Cardiac fibroblast (primary cell): ENCODE measurements at regions not wholly inside any gene's neighbourhood (a gene's known extent, or its start where the extent isn't known, plus 50 kb on each side); places are given as distances from the start of the nearest gene placed in this dataset.
"Not testable (repeated sequence)": the region's sequence is repeated elsewhere in the genome, so short reads cannot be mapped to it uniquely, and the experiment has no call there.

Experiments used
- DNase-seq, 2 donors: peaks; one replicate each; pipeline versions ENCODE4 v3.0.0 to v3.0.0-alpha.2; 2010; ENCODE audit warnings: low read depth in 2 of 2
- H3K4me3 ChIP-seq, 2 donors: replicated peaks in 1 of 2; 1 replicate in 1 of 2; 2 replicates in 1 of 2; pipeline ENCODE4 v1.5.1; 2011; ENCODE audit warnings: low read depth in 2 of 2, low read length in 2 of 2, mild to moderate bottlenecking in 2 of 2, moderate library complexity in 1 of 2
- TF ChIP-seq, protein P1 (sequence below): IDR thresholded peaks from one replicate; pipeline ENCODE4 v1.5.1; 2011; ENCODE audit warnings: low read depth, mild to moderate bottlenecking, low read length, inconsistent platforms

DNA sequence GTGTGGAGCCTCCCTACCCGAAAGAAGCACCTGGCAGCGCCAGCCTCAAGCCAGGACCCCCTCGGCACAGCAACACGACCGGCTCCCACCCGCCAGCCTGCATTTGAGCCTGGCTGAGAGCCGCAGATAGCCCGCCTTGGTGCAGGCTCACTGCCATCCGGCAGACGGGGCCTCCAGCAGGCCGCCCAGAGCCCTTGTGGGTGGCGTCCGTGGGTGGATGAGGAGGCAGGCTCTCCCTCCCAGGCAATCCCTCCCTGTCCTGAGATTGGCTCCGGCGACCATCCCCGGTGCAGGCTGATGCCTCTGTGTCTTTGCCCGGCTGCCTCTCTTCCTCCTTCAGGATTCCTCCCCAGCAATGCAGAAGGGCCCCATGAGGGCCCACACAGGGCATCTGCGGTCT is 1527.9 kb downstream of the BRD1 start:
- TF ChIP-seq, protein P1, sequence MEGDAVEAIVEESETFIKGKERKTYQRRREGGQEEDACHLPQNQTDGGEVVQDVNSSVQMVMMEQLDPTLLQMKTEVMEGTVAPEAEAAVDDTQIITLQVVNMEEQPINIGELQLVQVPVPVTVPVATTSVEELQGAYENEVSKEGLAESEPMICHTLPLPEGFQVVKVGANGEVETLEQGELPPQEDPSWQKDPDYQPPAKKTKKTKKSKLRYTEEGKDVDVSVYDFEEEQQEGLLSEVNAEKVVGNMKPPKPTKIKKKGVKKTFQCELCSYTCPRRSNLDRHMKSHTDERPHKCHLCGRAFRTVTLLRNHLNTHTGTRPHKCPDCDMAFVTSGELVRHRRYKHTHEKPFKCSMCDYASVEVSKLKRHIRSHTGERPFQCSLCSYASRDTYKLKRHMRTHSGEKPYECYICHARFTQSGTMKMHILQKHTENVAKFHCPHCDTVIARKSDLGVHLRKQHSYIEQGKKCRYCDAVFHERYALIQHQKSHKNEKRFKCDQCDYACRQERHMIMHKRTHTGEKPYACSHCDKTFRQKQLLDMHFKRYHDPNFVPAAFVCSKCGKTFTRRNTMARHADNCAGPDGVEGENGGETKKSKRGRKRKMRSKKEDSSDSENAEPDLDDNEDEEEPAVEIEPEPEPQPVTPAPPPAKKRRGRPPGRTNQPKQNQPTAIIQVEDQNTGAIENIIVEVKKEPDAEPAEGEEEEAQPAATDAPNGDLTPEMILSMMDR = no peak
- no peak for DNase-seq
- H3K4me3 ChIP-seq = no peak overlapping the region

DNA sequence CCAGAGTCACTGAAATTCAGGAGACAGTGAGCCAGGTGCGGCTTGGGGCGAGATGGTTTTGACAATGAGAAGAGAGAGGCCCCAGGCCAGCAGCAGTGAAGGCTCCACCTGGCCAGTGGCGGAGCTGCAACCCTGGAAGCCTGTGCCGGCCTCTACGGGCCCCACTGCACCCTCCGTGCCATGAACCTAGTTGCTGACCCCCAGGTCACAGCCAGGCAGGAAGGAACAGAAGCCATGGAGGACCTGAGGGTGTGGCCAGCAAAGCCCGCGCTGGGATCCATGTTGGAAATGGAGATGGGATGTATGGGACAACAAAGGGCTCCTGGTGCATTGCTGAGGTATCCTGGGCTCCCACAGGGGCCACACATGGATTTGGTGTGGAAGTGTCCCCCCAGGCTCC is 1528.5 kb downstream of the BRD1 start:
- no peak overlapping the region for H3K4me3 ChIP-seq
- DNase-seq = no peak
- TF ChIP-seq, protein P1 = no peak

DNA sequence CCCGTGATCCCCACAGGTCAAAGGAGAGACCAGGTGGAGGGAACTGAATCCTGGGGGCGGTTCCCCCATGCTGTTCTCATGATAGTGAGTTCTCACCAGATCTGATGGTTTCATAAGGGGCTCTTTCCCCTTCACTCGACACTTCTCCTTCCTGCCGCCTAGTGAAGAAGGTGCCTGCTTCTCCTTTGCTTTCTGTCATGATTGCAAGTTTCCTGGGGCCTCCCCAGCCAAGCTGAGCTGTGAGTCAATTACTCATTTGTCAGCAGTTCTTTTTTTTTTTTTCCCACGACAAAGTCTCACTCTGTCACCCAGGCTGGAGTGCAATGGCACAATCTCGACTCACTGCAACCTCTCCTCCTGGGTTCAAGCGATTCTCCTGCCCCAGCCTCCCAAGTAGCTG is 1530.4 kb downstream of the BRD1 start:
- DNase-seq = no peak
- TF ChIP-seq, protein P1 = no peak
- no peak overlapping the region for H3K4me3 ChIP-seq

DNA sequence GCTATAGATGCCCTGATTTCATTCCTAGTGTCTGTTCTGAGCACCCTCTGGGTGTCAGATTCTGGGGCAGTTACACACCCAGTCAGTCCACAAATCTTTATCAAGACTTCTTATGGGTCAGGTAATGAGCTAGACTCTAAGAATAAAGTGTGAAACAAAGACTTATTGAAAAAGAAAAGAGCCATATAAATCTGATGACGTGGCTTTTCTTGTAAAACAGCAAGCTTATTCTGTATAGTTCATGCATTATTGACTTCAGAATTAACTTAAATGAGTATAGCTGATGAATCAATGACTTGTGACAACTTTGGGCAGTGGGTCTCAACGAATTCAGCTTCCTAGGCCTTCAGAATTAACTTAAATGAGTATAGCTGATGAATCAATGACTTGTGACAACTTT is 1527.5 kb downstream of the TBC1D22A start:
- not testable (repeated sequence) for DNase-seq

DNA sequence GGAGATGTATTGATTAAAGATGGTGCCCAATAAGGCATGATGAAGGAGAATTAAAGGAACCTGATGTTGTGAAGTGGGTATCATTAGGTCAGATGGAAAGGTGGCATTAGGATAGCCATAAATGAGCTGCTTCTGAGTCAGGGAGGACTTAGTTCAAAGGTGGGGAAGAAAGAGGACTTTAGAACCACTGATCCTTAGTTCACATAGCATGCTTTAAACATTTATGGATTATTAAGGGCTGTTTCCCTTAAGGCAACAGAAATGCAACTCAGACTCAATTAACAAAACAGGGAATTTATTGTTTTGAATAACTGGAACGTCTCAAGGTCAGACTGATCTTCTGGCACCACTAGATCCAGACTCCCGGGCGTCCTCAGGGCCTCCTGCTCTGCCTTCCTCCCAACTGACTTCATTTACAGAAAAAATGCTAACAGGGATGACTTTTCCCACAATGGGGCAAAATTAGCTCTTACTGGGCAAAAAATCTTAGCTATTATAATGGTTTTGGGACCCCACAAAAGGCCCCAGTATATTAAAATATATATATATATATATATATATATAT is 1526.0 kb downstream of the TBC1D22A start:
- no peak overlapping the region for H3K4me3 ChIP-seq
- no peak for DNase-seq
- TF ChIP-seq, protein P1 = no peak

More for the DNA sequence above, 1527.5 kb downstream of the TBC1D22A start:
- not testable (repeated sequence) for H3K4me3 ChIP-seq

DNA sequence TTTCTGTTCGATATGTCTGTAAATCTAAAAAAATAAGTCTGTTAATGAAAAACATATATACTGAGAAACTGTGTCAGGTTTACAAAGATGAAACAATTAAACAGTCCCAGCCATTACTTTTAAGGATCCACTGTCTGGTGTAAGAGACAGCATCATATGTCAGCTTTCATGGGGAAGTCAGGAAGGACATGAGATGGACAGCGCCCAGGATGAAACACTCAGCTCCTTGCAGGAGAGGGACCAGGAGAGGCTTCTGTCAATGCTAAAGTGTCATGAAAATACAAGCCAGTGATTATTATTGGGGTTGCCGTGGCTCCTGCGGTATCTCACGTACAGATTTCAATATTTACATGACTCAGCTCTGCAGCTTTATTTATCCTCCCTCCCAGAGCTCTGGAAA is 1524.6 kb downstream of the TBC1D22A start:
- no peak for DNase-seq
- TF ChIP-seq, protein P1 = no peak

DNA sequence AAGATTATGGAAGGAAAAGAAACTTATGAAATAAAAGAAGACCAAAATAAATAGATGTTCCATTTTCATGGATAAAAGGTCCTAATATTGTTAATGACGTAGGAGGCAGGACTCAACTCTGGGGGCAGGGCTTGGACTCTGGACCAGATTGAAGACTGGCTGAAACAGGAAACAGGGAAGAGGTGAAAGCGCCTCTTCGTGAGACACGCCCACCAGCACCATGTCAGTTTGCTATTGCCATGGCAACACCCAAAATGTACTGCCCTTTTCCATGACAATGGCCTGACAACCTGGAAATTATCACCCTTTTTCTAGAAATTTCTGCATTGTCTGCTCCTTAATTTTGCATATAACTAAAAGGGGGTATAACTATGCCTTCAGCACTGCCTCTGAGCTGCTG is 1522.2 kb downstream of the TBC1D22A start:
- H3K4me3 ChIP-seq = no peak overlapping the region
- TF ChIP-seq, protein P1 = no peak
- DNase-seq = no peak

More for the DNA sequence above, 1524.6 kb downstream of the TBC1D22A start:
- no peak overlapping the region for H3K4me3 ChIP-seq
